ENCODE measurements at regions not wholly inside any gene's neighbourhood (a gene's known extent, or its start where the extent isn't known, plus 50 kb on each side); places are given as distances from the start of the nearest gene placed in this dataset.

DNA sequence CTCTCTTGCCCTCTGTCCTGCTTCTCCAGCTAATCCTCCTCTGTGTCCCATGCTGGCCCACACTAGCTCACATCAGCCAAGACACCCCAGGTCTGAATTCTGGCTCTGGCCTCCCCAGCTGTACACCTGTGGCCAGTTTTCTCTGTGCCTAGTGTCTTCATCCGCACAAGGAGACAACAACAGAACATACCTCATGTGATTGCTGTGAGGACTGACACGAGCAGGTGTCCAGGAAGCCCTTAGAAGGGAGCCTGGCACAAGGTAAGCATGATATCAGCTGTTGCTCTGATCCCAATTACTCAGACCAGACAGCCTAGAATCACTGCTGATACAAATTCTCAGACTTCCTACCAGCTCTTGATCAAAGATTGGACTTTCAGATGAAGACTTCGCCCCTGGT, 71.2 kb upstream of the GJB5 start:
- H3K9me3 Mint-ChIP-seq = peaks cover 12 to 16% of the 10 kb centered on the region in 2 experiments
- no peaks in the 10 kb centered on the region; the same call in 1 of the 2 replicates for H3K4me1 ChIP-seq (ENCODE audit: insufficient read depth, low read length)
- no peak overlapping the region for H3K4ac ChIP-seq (ENCODE audit: low read depth, low read length)
- no peak overlapping the region for H2BK12ac ChIP-seq (ENCODE audit: insufficient read length, low read depth, low read length)
- no peak overlapping the region for H4K5ac ChIP-seq (ENCODE audit: insufficient read length, low read depth, low read length)
- no peaks in the 10 kb centered on the region for H4K20me1 ChIP-seq (ENCODE audit: control insufficient read depth, insufficient read depth, insufficient read length)
- no peak overlapping the region for H4K8ac ChIP-seq (replicated peaks; ENCODE audit: insufficient read length, low read depth, low read length)
- H2BK5ac ChIP-seq (ENCODE audit: insufficient read length, low read length) = no peak overlapping the region
- H4K91ac ChIP-seq (ENCODE audit: insufficient read length, low read depth, low read length) = no peak overlapping the region
- DNase-seq = no peak
- H3K27me3 Mint-ChIP-seq (ENCODE audit: low read depth) = peaks cover 10% of the 10 kb centered on the region
- H3K79me1 ChIP-seq (ENCODE audit: insufficient read depth, low read depth, low read length, poor library complexity, severe bottlenecking) = no peaks in the 10 kb centered on the region
- H3K23me2 ChIP-seq (ENCODE audit: insufficient read length, low read depth, low read length, poor library complexity, severe bottlenecking) = no peaks in the 10 kb centered on the region
- WGBS (ENCODE audit: extremely low coverage, insufficient read length, low lambda C conversion rate) = no CpG with 5 or more reads among the region's 3 CpGs
- no peak overlapping the region for H2BK15ac ChIP-seq (ENCODE audit: low read depth, low read length)
- TF ChIP-seq, protein P1, sequence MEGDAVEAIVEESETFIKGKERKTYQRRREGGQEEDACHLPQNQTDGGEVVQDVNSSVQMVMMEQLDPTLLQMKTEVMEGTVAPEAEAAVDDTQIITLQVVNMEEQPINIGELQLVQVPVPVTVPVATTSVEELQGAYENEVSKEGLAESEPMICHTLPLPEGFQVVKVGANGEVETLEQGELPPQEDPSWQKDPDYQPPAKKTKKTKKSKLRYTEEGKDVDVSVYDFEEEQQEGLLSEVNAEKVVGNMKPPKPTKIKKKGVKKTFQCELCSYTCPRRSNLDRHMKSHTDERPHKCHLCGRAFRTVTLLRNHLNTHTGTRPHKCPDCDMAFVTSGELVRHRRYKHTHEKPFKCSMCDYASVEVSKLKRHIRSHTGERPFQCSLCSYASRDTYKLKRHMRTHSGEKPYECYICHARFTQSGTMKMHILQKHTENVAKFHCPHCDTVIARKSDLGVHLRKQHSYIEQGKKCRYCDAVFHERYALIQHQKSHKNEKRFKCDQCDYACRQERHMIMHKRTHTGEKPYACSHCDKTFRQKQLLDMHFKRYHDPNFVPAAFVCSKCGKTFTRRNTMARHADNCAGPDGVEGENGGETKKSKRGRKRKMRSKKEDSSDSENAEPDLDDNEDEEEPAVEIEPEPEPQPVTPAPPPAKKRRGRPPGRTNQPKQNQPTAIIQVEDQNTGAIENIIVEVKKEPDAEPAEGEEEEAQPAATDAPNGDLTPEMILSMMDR (conservative IDR thresholded peaks at IDR 0.05) = no peak
- H3K36me3 Mint-ChIP-seq (ENCODE audit: insufficient read depth in 1 of 3, low read depth in 3 of 3) = peaks cover 6 to 7% (median 7%) of the 10 kb centered on the region in 3 experiments; a peak in 6 of 7 replicates
- no peak overlapping the region for H2BK120ac ChIP-seq (ENCODE audit: low read depth, low read length, poor library complexity, severe bottlenecking)
- no peak overlapping the region for H3K27ac Mint-ChIP-seq
- no peak overlapping the region for H2BK20ac ChIP-seq (ENCODE audit: low read depth, low read length, poor library complexity, severe bottlenecking)
- no peak overlapping the region for H3K56ac ChIP-seq (ENCODE audit: insufficient read length, low read depth, low read length)
- peaks cover 13 to 19% of the 10 kb centered on the region in 2 experiments for H3K4me1 Mint-ChIP-seq
- no peaks in the 10 kb centered on the region for H3K9me3 ChIP-seq (ENCODE audit: control insufficient read depth, low read depth, low read length)
- no peak overlapping the region for H3K27ac ChIP-seq (ENCODE audit: insufficient read length, low read depth, low read length)
- H3K9ac ChIP-seq (ENCODE audit: extremely low read depth, insufficient read length, low read length) = no peak overlapping the region
- H2AK5ac ChIP-seq (ENCODE audit: insufficient read length, low read length) = no peak overlapping the region
- no peak overlapping the region for H3K18ac ChIP-seq (ENCODE audit: insufficient read length, low read depth, low read length)
- H3K14ac ChIP-seq (ENCODE audit: insufficient read depth, low read length) = no peak overlapping the region
- H3K4me2 ChIP-seq (ENCODE audit: insufficient read depth, insufficient read length, low read length) = no peak overlapping the region
- no peaks in the 10 kb centered on the region for H3K27me3 ChIP-seq (ENCODE audit: insufficient read depth, low read length)
- no peaks in the 10 kb centered on the region for H3K79me2 ChIP-seq (ENCODE audit: insufficient read depth, low read length)
- H3K4me3 Mint-ChIP-seq = no peak overlapping the region
- H3T11ph ChIP-seq (ENCODE audit: low read length) = no peak overlapping the region
- H3K23ac ChIP-seq (ENCODE audit: insufficient read length, low read depth, low read length) = no peak overlapping the region
- H2AFZ ChIP-seq (ENCODE audit: low read length) = no peak overlapping the region

Measured in H9 (cell line).